HuH-7 (cell line): ENCODE measurements at regions not wholly inside any gene's neighbourhood (a gene's known extent, or its start where the extent isn't known, plus 50 kb on each side); places are given as distances from the start of the nearest gene placed in this dataset.
"Not testable (repeated sequence)": the region's sequence is repeated elsewhere in the genome, so short reads cannot be mapped to it uniquely, and the experiment has no call there.

Experiments
- DNase-seq: peaks from one replicate; pipeline ENCODE4 v3.0.0; 2011; ENCODE audit warnings: low spot score

DNA sequence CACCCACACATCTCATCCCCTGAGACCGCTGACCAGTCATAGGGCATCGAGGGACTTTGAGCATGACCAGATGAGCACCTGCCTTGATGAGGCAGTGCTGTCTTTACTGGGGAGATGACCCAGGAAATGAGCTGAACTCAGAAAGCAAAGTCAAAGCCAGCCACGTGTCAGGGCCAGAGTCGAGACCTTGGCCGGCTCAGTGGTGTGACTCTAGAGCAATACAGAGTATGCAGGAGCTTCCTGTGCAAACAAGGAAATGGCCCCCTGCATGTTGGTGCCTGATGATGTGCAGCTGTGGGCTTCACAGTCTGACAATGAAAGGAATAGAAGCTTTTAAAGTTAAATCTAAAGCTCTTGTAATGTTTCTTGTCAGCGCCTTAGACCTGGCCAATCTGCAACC, 332.9 kb downstream of the PCNX1 start:
- no peak for DNase-seq

DNA sequence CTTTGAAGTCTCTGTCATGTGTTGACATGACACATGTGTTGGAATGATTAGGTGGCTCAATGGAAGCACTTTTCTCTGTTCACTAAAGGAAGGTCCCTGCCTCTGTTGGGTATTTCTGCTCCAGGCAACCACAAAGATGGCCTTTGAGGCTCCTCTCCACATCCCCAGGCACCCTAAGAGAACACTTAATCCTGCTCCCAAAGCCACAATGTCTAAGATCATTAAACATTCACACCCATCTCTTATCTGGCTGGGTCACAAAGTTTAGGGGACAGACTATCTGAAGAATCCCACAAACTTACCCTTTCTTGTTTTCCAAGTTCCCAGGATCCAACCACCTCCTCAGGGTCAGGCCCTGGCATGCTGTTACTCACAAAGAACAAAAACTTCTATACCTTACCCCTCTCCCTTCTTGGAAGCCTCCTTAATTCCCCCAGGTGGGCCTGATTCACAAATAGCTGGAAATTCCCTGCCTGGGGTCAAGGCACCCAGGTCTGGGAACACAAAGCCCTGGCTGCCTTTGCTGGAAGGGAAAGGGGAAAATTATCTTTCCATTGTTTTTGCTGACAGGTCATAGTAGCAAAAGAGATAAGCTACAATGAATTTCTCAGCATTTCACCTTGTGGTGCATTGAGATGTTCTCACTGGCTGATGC, 333.7 kb downstream of the PCNX1 start:
- no peak for DNase-seq

DNA sequence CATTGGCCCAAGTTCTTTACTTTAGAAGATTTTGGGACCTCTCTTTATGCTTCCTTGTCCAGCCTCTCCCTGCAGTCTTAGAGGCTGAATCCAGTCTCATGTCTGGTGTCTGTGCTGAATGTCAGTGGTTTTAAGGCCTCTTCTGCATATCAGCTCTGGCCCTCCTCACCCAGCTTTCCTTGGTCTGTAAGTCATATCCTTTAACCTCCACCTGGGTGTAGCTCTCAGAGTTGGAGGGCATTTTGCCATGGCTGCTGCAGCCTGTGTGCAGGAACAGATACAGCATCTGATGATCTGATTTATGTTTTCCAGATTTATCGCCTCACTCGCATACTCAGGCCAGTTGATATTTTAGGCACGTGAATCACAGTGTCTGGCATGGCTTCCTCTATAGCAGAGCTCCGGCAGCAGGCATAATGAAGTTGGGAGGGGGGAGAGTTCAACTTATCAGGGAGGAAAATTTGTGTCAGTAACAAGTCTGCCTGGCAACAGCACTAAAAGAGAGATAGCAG, 335.0 kb downstream of the PCNX1 start:
- DNase-seq, result no peak

DNA sequence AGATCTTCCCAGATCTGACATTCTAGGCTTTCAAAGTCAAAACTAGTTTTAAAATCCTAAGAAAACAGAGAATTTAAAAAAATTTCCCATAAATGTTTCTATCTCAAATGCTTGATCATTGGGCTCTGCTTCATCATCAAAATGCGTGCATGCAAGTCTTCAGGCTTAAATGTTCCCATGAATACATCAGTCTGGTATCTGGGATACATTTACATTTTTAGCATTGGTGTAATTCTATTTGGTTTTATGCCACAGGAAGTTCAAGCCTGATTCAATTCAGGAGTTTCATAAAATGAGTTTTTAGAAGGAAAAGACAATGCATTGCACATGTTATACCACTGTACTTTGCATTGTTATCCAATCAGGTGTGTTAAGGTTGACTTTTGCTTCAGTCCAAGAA, 336.4 kb downstream of the PCNX1 start:
- DNase-seq, result no peak

DNA sequence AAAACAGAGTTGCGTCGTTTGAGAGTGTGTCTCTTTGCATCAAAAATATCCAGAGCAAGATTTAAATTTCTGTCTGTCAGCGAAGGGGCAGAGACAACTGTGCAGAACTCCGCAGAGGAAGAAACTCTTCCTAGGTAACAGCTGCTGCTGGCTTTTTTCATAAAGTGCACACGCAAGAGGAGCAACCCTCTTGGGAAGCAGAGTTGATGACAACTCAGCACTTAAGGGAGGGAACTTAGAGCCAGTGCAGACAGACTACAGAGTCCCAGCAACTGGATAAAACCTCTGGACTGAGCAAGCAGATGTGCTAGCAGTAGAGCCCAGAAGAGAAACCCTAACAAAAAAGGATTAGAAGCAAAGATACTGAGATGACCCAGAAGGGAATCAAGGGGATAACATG, 337.1 kb downstream of the PCNX1 start:
- no peak for DNase-seq

DNA sequence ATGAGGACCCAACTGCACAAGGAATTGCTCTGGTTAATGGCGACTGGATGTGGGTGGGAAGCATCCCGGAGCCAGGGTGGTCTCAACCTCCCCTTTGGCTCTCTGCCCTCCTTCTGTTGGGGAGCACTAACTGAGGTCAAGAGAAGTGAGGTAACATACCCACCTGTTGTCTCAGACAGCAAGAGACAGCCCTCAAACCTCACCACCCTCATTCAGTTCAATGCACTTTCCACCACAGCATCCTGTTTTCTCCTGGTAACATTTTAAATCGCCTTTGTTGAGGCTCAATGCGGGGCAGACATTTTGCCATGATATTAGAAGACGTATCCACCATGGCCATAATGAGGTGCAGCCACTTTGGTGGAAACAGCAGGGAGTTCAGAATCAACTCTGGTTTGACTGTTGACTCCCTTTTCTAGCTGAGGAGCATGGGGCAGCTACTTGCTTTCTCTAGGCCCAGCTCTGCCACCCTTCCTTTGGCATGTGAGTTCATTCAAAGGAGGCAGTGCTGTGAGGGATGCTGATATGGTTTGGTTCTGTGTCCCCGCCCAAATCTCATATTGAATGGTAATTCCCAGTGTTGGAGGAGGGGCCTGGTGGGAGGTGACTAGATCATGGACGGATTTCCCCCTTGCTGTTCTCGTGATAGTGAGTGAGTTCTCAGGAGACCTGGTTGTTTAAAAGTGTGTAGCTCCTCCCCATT, 338.6 kb downstream of the PCNX1 start:
- no peak for DNase-seq

DNA sequence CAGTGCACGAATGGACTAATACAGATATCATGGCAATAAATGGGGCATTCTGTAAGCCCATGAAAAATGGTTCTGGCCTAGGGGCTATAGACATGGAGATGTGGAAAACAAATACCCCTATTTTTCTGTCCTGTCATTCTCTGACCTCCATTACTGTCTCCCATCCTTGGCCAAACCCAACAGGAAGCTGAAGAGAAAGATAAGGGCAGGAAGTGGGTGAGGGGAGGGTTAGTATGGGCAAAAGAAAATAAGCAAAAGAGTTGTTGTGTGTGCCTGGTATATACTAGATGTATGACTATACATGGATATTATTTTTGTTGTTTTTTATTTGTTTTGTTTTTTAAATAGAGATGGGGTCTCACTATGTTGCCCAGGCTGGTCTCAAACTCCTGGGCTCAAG, 339.3 kb downstream of the PCNX1 start:
- DNase-seq, result no peak

DNA sequence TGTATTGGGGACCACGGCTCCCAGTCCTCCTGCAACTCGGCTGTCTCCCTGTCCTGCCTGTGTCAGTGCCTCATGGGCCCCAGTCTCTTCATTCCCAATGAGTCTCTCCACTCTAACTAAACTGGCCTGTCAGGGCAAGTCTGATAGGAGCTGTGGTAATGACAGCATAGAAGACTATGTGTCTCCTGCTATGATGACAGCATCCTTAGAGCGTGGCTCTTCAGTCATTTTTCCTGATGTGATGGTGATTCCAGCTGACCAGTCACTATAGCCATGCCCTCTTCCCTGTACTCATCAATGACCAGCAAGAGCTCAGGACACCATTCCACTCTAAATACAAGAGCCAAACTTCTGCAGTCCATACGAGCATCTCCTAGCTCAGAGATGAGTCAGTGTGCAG, 339.8 kb downstream of the PCNX1 start:
- no peak for DNase-seq

DNA sequence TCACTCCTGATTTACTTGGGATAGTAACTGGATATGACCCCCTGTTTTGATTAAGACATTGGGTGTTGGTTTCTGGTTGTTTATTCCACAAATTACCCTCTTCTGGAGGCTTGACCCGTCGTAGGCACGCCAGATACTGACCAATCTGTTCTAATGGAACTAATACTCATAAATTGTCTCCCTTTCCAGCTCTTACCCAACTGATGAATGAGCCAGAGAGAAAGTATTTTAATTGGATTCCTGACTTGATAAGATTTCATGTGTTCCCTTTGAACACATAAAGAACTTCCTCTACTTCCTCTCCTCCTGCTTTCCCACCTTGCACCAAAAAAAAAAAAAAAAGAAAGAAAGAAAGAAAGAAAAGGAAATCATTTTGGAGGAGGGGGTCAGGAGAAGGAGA, 340.9 kb downstream of the PCNX1 start:
- no peak for DNase-seq

DNA sequence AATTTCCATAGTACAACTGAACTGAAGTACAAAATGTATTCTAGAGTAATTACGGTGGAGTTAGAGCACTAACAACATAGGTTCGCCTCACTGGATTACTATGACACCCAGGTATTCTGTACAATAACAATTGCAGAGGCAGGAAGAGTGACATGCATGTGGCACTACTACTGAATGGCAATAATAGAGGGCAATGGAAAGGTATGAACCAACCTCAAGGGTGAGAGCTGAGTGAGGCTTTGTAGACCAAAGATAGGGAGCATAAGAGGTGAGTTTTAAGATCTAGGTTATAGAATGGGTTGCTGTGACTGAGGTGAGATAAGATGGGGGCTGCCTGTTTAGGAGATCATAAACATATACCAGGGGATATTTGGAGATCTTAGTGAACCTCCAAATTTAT, 343.1 kb downstream of the PCNX1 start:
- no peak for DNase-seq

DNA sequence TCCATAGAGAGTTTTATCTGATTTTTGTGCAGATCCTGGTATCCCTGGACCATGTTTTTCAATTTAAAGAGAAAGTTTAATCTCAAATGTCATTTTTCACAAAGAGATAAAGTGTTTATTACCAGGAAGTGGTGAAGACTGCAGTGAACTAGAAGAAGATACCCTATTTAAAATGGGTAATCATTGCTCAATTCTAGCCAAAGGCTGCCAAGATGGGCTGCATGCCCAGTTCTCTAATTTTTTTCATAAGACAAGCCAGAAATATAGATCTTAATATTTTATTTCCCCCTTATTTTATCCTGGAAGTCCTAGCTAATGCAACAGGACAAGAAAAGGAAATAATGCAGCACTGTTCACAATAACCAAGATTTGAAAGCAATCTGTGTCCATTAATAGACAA, 343.5 kb downstream of the PCNX1 start:
- DNase-seq, result no peak

DNA sequence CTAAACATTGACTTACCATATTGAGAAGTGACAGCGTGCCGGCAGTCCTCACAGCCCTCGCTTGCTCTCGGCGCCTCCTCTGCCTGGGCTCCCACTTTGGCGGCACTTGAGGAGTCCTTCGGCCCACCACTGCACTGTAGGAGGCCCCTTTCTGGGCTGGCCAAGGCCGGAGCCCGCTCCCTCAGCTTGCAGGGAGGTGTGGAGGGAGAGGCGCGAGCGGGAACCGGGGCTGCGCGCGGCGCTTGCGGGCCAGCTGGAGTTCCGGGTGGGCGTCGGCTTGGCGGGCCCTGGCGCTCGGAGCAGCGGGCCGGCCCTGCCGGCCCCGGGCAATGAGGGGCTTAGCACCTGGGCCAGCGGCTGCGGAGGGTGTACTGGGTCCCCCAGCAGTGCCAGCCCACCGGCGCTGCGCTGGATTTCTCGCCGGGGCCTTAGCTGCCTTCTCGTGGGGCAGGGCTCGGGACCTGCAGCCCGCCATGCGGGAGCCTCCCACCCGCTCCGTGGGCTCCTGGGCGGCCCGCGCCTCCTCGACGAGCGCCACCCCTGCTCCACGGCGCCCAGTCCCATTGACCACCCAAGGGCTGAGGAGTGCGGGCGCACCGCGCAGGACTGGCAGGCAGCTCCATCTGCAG, 346.9 kb downstream of the PCNX1 start:
- DNase-seq, result not testable (repeated sequence)

DNA sequence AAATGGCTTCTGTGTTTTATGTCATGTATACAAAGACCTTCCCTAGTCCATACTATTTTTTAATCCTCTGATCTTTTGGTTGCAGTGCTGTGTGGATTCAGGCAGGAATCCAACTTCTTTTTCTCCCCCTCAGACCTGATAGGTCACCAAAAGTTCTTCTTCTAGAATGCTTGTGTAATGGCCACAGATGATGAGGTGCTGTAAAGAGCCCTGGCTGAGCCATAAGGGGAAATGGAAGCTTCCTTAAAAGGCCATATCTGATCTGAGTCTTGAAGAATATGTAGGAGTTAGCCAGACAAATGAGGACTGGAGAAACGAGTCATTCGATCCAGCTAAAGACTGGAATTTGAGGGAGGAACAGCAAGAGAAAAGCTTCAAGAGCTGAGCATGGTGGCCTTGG, 353.9 kb downstream of the PCNX1 start:
- no peak for DNase-seq

DNA sequence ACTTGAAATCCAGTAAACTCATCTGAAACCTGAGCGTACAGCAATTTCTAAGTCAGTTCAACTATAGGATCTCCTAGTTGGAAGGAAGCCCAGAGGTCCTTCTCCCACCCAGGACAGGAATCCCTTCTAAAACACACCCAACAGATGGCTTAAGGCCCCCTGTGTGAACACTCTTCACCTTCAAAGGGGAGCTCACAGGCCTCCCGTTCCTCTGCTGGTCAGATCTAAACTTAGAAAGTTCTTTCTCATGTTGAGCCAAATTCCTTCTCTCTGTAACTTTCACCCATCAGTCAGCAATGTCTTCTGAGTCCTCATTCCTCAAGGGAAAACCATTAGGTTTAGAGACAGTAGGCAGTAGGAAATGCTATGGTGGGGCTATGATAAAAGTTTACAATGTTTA, 355.2 kb downstream of the PCNX1 start:
- DNase-seq, result no peak

DNA sequence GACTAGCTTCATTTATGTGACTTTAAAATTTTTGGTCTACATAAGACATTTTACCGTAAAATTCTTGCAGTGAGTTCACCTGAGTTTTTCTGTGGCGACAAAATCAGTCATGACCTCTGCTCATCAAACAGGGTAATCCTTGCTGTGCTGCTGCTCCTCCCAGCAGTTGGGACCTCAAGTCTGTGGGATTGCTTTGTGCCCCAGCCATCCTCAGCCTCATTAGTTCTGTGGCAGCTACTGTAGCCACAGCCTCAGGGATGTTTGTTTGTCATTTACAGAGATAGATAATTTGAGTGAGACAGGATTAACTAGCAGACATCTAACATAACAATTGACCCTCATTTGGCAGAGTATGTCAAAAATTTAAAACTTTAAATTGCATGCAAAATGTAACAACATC, 357.0 kb downstream of the PCNX1 start:
- no peak for DNase-seq

DNA sequence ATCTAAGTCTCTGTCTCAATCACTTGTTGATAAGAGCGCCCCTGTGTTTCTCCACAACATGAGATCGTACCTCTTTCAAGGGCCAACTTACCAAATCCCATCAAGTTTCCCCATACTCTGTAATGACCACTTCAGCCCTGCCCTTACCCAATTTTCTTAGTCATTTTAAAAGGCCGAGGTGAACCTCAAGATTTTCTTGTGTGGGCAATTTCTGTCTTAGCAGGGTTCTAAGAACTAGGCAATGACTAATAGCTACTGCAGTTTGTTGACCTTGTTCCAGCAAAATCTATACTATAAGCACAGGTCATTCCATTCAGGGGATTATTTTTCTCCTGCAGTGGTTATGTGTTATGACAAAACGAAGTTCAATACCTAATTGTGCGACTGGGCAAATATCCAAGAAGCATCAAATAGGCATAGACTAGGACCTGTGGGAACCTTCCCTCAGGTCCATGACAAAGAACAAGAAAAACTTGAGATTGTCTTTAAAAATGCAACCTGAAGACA, 359.8 kb downstream of the PCNX1 start:
- DNase-seq, result no peak

DNA sequence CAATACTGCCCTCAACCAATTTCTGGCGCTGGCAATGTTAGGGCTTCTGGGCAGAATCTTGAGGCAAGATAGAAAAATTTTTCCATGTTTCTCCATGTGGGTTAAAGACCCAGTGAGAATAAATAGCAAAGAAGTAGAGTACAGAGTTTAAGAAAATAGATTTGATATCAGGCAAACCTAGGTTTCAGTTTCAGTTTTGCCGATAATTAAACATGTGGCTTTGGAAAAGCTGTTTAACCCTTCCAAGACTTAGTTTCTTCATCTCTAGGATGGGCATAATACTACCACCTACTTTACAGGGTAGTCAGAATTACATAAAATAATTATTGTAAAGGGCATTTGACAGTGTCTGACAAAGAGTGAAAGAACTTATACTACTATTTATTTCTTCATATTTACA, 360.4 kb downstream of the PCNX1 start:
- no peak for DNase-seq

DNA sequence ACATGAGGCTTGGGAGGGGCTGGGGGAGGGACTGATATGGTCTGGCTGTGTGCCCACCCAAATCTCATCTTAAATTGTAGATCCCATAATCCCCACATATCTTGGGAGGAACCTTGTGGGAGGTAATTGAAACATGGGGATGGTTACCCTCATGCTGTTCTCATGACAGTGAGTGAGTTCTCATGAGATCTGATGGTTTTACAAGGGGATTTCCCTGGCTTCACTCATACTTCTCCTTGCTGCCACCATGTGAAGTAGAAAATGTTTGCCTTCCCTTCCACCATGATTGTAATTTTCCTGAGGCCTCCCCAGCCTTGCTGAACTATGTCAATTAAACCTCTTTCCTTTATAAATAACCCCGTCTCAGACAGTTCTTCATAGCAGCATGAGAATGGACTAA, 362.9 kb downstream of the PCNX1 start:
- no peak for DNase-seq

DNA sequence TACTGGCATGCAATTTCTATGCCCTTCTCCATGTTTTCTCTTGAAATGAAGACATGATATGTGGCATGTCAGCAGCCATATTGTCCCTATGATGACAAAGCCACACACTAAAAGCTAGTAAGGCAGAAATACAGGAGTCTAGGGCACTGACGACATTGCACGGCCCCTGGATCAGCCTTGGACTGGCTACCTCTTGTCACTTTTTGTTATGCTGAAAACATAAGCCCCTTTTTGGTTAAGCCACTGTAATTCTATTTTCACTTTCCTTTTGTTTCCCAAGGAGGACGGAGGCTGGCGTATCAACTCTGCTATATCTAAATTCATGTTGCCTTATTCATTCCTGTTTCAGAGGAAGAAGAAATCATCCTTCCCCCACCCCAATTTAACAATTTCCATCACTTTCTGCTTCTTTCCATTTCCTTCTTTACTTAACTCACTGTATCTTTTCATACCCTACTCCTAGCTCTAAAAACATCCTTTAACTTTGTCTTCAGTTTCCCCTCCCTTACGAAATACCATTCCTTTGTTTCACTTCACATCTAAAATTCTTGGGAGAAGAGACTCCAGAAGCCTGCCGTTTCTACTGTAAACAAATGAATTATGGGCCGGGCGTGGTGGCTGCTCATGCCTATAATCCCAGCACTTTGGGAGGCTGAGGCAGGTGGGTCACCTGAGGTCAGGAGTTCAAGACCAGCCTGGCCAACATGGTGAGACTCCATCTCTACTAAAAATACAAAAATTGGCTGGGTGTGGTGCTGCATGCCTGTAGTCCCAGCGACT, 364.1 kb downstream of the PCNX1 start:
- DNase-seq, result no peak

DNA sequence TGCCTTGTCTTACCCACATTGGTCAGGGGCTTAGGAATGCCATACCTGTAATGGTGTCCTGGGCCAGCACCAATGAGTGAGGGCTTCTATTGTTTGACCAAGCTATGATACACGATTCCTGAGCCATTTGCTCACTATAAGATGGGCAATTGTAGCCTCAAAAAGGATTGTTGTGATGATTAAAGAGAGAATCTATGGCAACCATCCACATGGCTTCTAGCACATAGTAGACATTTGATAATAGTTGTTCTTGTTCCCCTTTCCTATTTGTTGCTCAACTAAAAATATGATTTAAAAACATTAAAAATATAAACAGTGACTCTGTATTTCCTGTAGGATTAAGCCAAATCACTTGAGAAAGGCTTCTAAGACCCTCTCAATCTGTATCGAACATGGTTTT, 366.1 kb downstream of the PCNX1 start:
- DNase-seq, result no peak

DNA sequence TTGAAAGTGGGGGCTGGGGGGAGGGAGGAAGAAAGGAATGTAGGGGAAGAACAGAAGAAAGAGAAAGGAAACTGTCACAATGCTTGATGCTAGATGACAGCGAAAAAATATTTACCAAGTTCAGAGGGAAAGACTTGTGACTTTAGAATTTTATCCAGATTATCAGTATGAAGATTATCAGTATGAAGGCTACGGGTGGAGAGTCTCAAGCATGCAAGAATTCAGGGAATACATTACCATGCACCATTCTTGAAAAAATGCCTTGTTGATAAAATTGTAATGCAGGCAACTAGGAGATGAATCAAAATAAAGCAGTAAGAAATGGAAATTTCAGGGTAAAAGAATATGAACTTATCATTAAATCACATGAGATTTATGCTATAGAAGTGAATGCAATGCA, 376.8 kb downstream of the PCNX1 start:
- DNase-seq, result no peak

DNA sequence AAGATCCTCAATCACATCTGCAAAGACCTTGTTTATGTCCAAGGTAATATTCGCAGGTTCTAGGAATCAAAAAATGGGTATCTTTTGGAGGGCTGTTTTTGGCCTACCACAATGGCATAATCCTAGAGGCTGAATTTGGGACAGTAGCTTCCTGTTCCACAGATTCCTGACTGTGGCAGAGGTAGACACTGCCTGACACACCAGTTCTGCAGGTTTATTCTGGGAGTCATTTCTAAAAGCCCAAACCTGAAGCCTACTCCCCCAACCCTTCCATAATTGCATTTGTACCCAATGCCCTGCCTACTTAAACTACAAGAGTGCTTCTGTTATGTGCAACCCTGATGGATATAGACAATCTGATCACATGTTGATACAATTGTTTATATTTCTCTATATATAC, 378.9 kb downstream of the PCNX1 start:
- DNase-seq, result no peak

DNA sequence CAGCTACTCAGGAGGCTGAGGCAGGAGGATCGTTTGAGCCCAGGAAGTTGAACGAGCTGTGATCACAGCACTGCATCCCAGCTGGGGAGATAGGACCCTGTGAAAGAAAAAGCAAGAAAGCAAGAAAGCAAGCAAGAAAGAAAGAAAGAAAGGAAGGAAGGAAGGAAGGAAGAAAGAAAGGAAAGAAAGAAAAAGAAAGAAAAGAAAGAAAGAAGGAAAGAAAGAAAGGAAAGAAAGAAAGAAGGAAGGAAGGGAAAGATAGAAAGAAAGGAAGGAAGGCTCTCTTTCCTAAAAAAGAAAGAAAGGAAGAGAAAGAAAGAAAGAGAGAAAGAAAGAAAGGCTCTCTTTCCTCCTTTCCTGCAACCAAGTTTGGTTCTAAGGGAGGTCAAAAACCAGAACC, 380.3 kb downstream of the PCNX1 start:
- no peak for DNase-seq
